Keratinocyte (primary cell): ENCODE measurements at regions not wholly inside any gene's neighbourhood (a gene's known extent, or its start where the extent isn't known, plus 50 kb on each side); places are given as distances from the start of the nearest gene placed in this dataset.

ENCODE experiments used
- DNase-seq: peaks from one replicate; pipeline ENCODE4 v3.0.0-alpha.2; 2011; ENCODE audit warnings: low read depth, missing footprints, low spot score
- FAIRE-seq: peaks from 2 replicates; lab custom pipeline; 2011; peaks lifted over from hg19 to GRCh38; lab: Jason Lieb, UNC
- H2AFZ ChIP-seq: 2 replicates; pipeline ENCODE4 v1.6.0; 2012; ENCODE audit warnings: low read length, control low read depth, inconsistent platforms; ENCODE audit not compliant: control insufficient read depth
- H3K27ac ChIP-seq: 2 replicates; pipeline ENCODE4 v1.5.1; 2011; ENCODE audit warnings: low read length; ENCODE audit not compliant: control insufficient read depth, insufficient read depth
- H3K27me3 ChIP-seq: 3 replicates; pipeline ENCODE4 v1.6.0; 2011; ENCODE audit warnings: low read length; ENCODE audit not compliant: control insufficient read depth, insufficient read depth; ENCODE audit errors: extremely low read depth
- H3K36me3 ChIP-seq, 2 experiments: 2 replicates in 1 of 2; 3 replicates in 1 of 2; pipeline ENCODE4 v1.5.1; 2011; ENCODE audit warnings: low read length in 2 of 2, mild to moderate bottlenecking in 1 of 2; ENCODE audit not compliant: control insufficient read depth in 2 of 2, insufficient read depth in 2 of 2; ENCODE audit errors: extremely low read depth in 1 of 2
- H3K4me1 ChIP-seq: 3 replicates; pipeline ENCODE4 v1.5.1; 2011; ENCODE audit warnings: low read length; ENCODE audit not compliant: control insufficient read depth, insufficient read depth; ENCODE audit errors: extremely low read depth
- H3K4me2 ChIP-seq: 3 replicates; pipeline ENCODE4 v1.6.0; 2011; ENCODE audit warnings: low read depth, low read length; ENCODE audit not compliant: control insufficient read depth, insufficient read depth; ENCODE audit errors: extremely low read depth
- H3K4me3 ChIP-seq, 3 experiments: fragments of 200-600 bp in 1 of 3; sonication (generic) in 1 of 3; 2 replicates in 2 of 3; 3 replicates in 1 of 3; pipeline ENCODE4 v1.5.1; 2011 to 2016; ENCODE audit warnings: low read length in 3 of 3, mild to moderate bottlenecking in 3 of 3, control low read depth in 2 of 3, inconsistent platforms in 1 of 3, low read depth in 1 of 3, mixed read lengths in 1 of 3, mixed run types in 1 of 3, moderate library complexity in 1 of 3; ENCODE audit not compliant: control insufficient read depth in 2 of 3, insufficient read depth in 2 of 3; ENCODE audit errors: extremely low read depth in 1 of 3
- H3K79me2 ChIP-seq: 2 replicates; pipeline ENCODE4 v1.6.0; 2012; ENCODE audit warnings: low read length; ENCODE audit not compliant: control insufficient read depth, insufficient read depth
- H3K9ac ChIP-seq: 3 replicates; pipeline ENCODE4 v1.6.0; 2011; ENCODE audit warnings: low read length; ENCODE audit not compliant: control insufficient read depth, insufficient read depth; ENCODE audit errors: extremely low read depth
- H3K9me1 ChIP-seq: 3 replicates; pipeline ENCODE4 v1.6.0; 2011; ENCODE audit warnings: low read length; ENCODE audit not compliant: control insufficient read depth, insufficient read depth; ENCODE audit errors: extremely low read depth
- H3K9me3 ChIP-seq: 2 replicates; pipeline ENCODE4 v1.5.1; 2012; ENCODE audit warnings: low read depth, low read length; ENCODE audit not compliant: control insufficient read depth
- H4K20me1 ChIP-seq: 3 replicates; pipeline ENCODE4 v1.6.0; 2011; ENCODE audit warnings: low read length; ENCODE audit not compliant: control insufficient read depth, insufficient read depth; ENCODE audit errors: extremely low read depth
- CTCF ChIP-seq, 3 experiments: IDR thresholded peaks in 1 of 3; conservative IDR thresholded peaks in 1 of 3; optimal IDR thresholded peaks in 1 of 3; 2 replicates in 2 of 3; 3 replicates in 1 of 3; pipeline versions ENCODE3 to v1.5.1; 2011; ENCODE audit warnings: low read length in 3 of 3, mild to moderate bottlenecking in 3 of 3, moderate library complexity in 2 of 3, control low read depth in 1 of 3, inconsistent platforms in 1 of 3; ENCODE audit not compliant: insufficient read depth in 2 of 3; ENCODE audit errors: extremely low read depth in 1 of 3
- EZH2 ChIP-seq: IDR thresholded peaks from one replicate; pipeline ENCODE4 v1.6.1; 2012; ENCODE audit warnings: inconsistent platforms, mild to moderate bottlenecking, low read length, moderate library complexity
- dilution Hi-C: fragments of 300-500 bp; cut with MboI; formaldehyde crosslinking; loops from one replicate; pipeline ENCODE4 v1.7.0; 2020; ENCODE audit warnings: low sequenced_read_pairs; ENCODE audit not compliant: extremely low pct_ligation_motif_present

DNA sequence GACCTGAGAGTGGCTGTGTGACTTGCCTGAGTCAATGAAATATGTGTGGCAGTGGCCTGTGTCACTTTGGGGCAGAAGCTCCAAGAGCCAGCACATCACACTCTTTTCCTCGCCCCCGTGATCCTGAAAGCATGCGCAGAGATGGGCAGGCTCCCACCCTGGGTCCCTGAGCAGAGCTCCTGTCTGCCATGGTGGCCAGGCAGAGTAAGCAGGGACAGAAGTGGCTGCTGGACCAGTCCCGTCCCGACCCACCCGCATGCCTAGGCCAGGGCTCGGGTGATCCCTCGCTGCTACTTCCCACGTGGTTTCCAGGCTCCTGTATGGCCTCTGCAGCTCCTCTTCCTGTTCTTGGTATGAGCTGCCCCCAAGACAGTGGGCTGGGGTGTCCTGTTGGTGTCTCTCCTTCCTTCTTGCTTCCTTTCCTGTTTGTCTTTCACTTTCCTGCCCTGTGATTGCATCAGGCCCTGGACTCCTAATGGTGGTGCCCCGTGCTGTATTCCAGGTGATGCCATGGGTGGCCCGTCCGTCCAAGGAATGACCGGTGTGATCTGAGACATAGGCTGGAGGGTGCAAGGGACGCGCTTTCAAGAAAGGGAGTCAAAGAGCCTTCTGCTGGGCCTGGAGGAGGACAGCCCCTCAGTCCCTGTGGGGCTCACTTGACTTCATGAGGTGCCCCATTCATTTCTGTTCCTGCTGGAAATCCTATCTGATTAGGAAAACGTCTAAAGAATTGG, 71.4 kb upstream of the SHH start:
- Histone ChIP-seq H3K9me3 (peaks cover 6% of the 10 kb centered on the region), H3K4me2 (no peak overlapping the region), H3K27ac (no peak overlapping the region)

DNA sequence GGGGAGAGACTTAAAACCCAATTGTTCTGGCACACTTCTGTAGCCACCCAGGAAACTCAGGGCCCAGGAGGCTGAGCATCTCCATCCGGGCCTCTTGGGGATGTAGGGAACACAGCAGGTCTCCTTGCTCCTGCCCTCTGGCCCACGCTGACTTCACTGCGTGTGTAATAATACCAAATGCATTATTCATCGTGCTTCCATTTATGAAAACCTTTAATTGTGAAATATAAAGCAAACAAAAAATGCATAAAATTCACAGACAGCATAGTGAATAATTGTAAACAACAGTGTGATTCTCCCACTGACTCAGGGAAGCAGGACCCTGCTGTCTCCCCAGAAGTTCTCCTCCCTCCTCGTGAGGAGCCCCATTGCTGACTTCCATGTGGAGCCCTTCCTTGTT, 70.3 kb upstream of the SHH start:
- Histone ChIP-seq H3K79me2 (no peaks in the 10 kb centered on the region), H4K20me1 (no peaks in the 10 kb centered on the region), H3K9ac (no peak overlapping the region), H3K4me2 (no peak overlapping the region), H3K4me3 (no peak overlapping the region), H3K4me1 (no peaks in the 10 kb centered on the region), H3K27me3 (no peaks in the 10 kb centered on the region), H3K27ac (no peak overlapping the region), H3K9me1 (no peaks in the 10 kb centered on the region), H3K9me3 (peaks cover 6% of the 10 kb centered on the region), H3K36me3 (no peaks in the 10 kb centered on the region), H2AFZ (no peak overlapping the region)
- no peak for FAIRE-seq
- no peak for TF ChIP-seq CTCF (optimal IDR thresholded peaks at IDR 0.05 in 1 of 3, IDR thresholded peaks at IDR 0.05 in 1 of 3, conservative IDR thresholded peaks at IDR 0.05 in 1 of 3; ENCODE audit: extremely low read depth in 1 of 3, insufficient read depth in 2 of 3, low read length in 3 of 3)
- no peak for TF ChIP-seq EZH2
- dilution Hi-C loops = no loop called here
- no peak for DNase-seq

More for the DNA sequence above, 71.4 kb upstream of the SHH start:
- no peak for TF ChIP-seq CTCF (optimal IDR thresholded peaks at IDR 0.05 in 1 of 3, IDR thresholded peaks at IDR 0.05 in 1 of 3, conservative IDR thresholded peaks at IDR 0.05 in 1 of 3; ENCODE audit: extremely low read depth in 1 of 3, insufficient read depth in 2 of 3, low read length in 3 of 3)
- TF ChIP-seq EZH2 = no peak
- H3K9me1 ChIP-seq = no peaks in the 10 kb centered on the region
- H2AFZ ChIP-seq = no peak overlapping the region
- no peaks in the 10 kb centered on the region for H3K27me3 ChIP-seq
- H3K36me3 ChIP-seq = no peaks in the 10 kb centered on the region
- H3K4me1 ChIP-seq = no peaks in the 10 kb centered on the region
- no peak overlapping the region for H3K4me3 ChIP-seq
- DNase-seq = no peak
- no peaks in the 10 kb centered on the region for H3K79me2 ChIP-seq
- H3K9ac ChIP-seq = no peak overlapping the region
- FAIRE-seq = no peak
- H4K20me1 ChIP-seq = no peaks in the 10 kb centered on the region
- dilution Hi-C loops = no loop called here
